B cell (primary cell): ENCODE measurements at regions not wholly inside any gene's neighbourhood (a gene's known extent, or its start where the extent isn't known, plus 50 kb on each side); places are given as distances from the start of the nearest gene placed in this dataset. TPM values are rescaled to one million over a fixed set of nuclear protein-coding genes. Genes with fewer than 3 reads are reported as not detected.

Experiments
- ATAC-seq: fragments of 200-7000 bp; cut with Tn5 transposase; one replicate; pipeline ENCODE4 v1.10.0; 2021; ENCODE audit warnings: low read depth, mild to moderate bottlenecking, moderate number of reproducible peaks, moderate library complexity
- CTCF ChIA-PET: fragments of 350-600 bp; sonication (Branson Sonifier 250); formaldehyde crosslinking; loops from one replicate; lab custom pipeline; 2021; ENCODE audit warnings: antibody characterized with exemption, inconsistent platforms; lab: Charles Lee
- POLR2A ChIA-PET: fragments of 350-600 bp; sonication (Branson Sonifier 250); formaldehyde crosslinking; loops from one replicate; lab custom pipeline; 2021; ENCODE audit warnings: antibody characterized with exemption; lab: Charles Lee
- DNase-seq: peaks from one replicate; pipeline ENCODE4 v3.0.0; 2013
- H2AFZ ChIP-seq: 2 replicates; pipeline ENCODE4 v1.6.1; 2012; ENCODE audit warnings: mild to moderate bottlenecking, low read depth, low read length; ENCODE audit not compliant: insufficient read depth, poor library complexity, severe bottlenecking
- H3K27ac ChIP-seq, 2 donors: 1 replicate in 1 of 2; 2 replicates in 1 of 2; pipeline ENCODE4 v1.5.1; 2012 to 2013; ENCODE audit warnings: low read length in 2 of 2, mild to moderate bottlenecking in 2 of 2, moderate library complexity in 1 of 2
- H3K27me3 ChIP-seq, 4 experiments: fragments of 200-600 bp in 1 of 4; sonication (generic) in 1 of 4; replicated peaks in 1 of 4; 1 replicate in 2 of 4; 2 replicates in 2 of 4; pipeline versions ENCODE4 v1.6.1 to v1.7.0; 2013 to 2016; ENCODE audit warnings: low read length in 3 of 4, mild to moderate bottlenecking in 2 of 4, mixed read lengths in 1 of 4, moderate library complexity in 1 of 4; ENCODE audit not compliant: insufficient read depth in 4 of 4, control insufficient read depth in 3 of 4; ENCODE audit errors: control extremely low read depth in 1 of 4
- H3K36me3 ChIP-seq, 2 experiments: replicated peaks in 1 of 2; 1 replicate in 1 of 2; 2 replicates in 1 of 2; pipeline versions ENCODE4 v1.6.1 to v1.7.1; 2013; ENCODE audit warnings: low read length in 1 of 2; ENCODE audit not compliant: insufficient read depth in 2 of 2, control insufficient read depth in 1 of 2; ENCODE audit errors: control extremely low read depth in 1 of 2, extremely low read depth in 1 of 2
- H3K4me1 ChIP-seq, 2 donors: fragments of 200-600 bp in 1 of 2; sonication (generic) in 1 of 2; 1 replicate in 1 of 2; 2 replicates in 1 of 2; pipeline versions ENCODE4 v1.5.1 to v1.6.1; 2013 to 2017; ENCODE audit warnings: low read length in 2 of 2; ENCODE audit not compliant: control insufficient read depth in 2 of 2, insufficient read depth in 2 of 2
- H3K4me2 ChIP-seq: replicated peaks from 2 replicates; pipeline ENCODE3; 2012; ENCODE audit warnings: mild to moderate bottlenecking, low read depth, low read length; ENCODE audit not compliant: poor library complexity, severe bottlenecking
- H3K4me3 ChIP-seq, 5 experiments: fragments of 200-600 bp in 1 of 5; sonication (generic) in 1 of 5; 1 replicate in 3 of 5; 2 replicates in 2 of 5; pipeline versions ENCODE4 v1.5.1 to v1.7.0; 2011 to 2016; ENCODE audit warnings: low read length in 4 of 5, mild to moderate bottlenecking in 4 of 5, low read depth in 2 of 5, control low read depth in 1 of 5, moderate library complexity in 1 of 5; ENCODE audit not compliant: insufficient read depth in 1 of 5; ENCODE audit errors: control extremely low read depth in 1 of 5, extremely low read depth in 1 of 5
- H3K79me2 ChIP-seq: fragments of 200-600 bp; sonication (generic); one replicate; pipeline ENCODE4 v1.6.0; 2016; ENCODE audit warnings: low read length; ENCODE audit not compliant: control insufficient read depth, insufficient read depth
- H3K9ac ChIP-seq: fragments of 200-600 bp; sonication (generic); 2 replicates; pipeline ENCODE4 v1.6.1; 2017; ENCODE audit warnings: mild to moderate bottlenecking, low read length, moderate library complexity
- H3K9me3 ChIP-seq, 3 donors: one replicate each; pipeline versions ENCODE4 v1.6.1 to v1.7.1; 2013; ENCODE audit warnings: low read length in 2 of 3; ENCODE audit not compliant: control insufficient read depth in 2 of 3, insufficient read depth in 1 of 3; ENCODE audit errors: control extremely low read depth in 1 of 3
- H4K20me1 ChIP-seq: 2 replicates; pipeline ENCODE4 v1.6.0; 2012; ENCODE audit warnings: mild to moderate bottlenecking, low read length; ENCODE audit not compliant: insufficient read depth, control insufficient read depth, poor library complexity, severe bottlenecking
- H3K27ac Mint-ChIP-seq: one replicate; pipeline ENCODE4 v1.8.0; 2021; ENCODE audit warnings: mixed read lengths
- H3K27me3 Mint-ChIP-seq: one replicate; pipeline ENCODE4 v1.8.0; 2021; ENCODE audit warnings: mixed read lengths
- H3K4me1 Mint-ChIP-seq: one replicate; pipeline ENCODE4 v1.8.0; 2021; ENCODE audit warnings: mixed read lengths
- H3K4me3 Mint-ChIP-seq: one replicate; pipeline ENCODE4 v1.8.0; 2021; ENCODE audit warnings: mixed read lengths
- H3K9me3 Mint-ChIP-seq: one replicate; pipeline ENCODE4 v1.8.0; 2022; ENCODE audit warnings: mixed read lengths; ENCODE audit not compliant: insufficient read depth
- CTCF ChIP-seq: fragments of 200-600 bp; IDR thresholded peaks from one replicate; pipeline ENCODE4 v1.8.0; 2022; ENCODE audit warnings: antibody characterized with exemption, mild to moderate bottlenecking
- EZH2 ChIP-seq: IDR thresholded peaks from 2 replicates; pipeline ENCODE4 v1.6.1; 2012; ENCODE audit warnings: borderline replicate concordance, low read depth, mild to moderate bottlenecking, moderate library complexity, low read length; ENCODE audit not compliant: insufficient read depth, poor library complexity, severe bottlenecking
- WGBS: methylation state at CpG from one replicate; pipeline ENCODE4 v1.1.5; 2013; ENCODE audit warnings: missing lambda C conversion rate; ENCODE audit not compliant: insufficient coverage; 5-methylcytosine and 5-hydroxymethylcytosine counted together
- intact Hi-C: fragments of 100-400 bp; cut with micrococcal nuclease; formaldehyde crosslinking; loops from one replicate; pipeline ENCODE4 v1.10.0; 2022
- small RNA-seq: library from RNA; depleted of rRNA; stranded (forward); fragments of <200 nt; gene quantifications from one replicate; pipeline ENCODE3, GENCODE V24; 2012; ENCODE audit warnings: low replicate concordance, low read depth; ENCODE audit not compliant: insufficient read length

- Mint-ChIP-seq H3K4me3 (no peak overlapping the region), H3K27ac (no peak overlapping the region), H3K9me3 (no peaks in the 10 kb centered on the region), H3K4me1 (no peaks in the 10 kb centered on the region), H3K27me3 (no peaks in the 10 kb centered on the region)
- ATAC-seq, result no peak
- H2AFZ ChIP-seq, result no peak overlapping the region
- no peak overlapping the region for H3K4me3 ChIP-seq
- intact Hi-C loops, result no loop called here
- H3K36me3 ChIP-seq, result no peaks in the 10 kb centered on the region
- H3K4me2 ChIP-seq, result no peak overlapping the region
- ChIA-PET CTCF (no interaction called here), POLR2A (no interaction called here)
- no peak for DNase-seq
- H3K27ac ChIP-seq, result no peak overlapping the region
- no peaks in the 10 kb centered on the region for H4K20me1 ChIP-seq
- H3K9ac ChIP-seq, result no peak overlapping the region
- TF ChIP-seq EZH2 (no peak), CTCF (no peak)
- no peaks in the 10 kb centered on the region for H3K27me3 ChIP-seq
- no peaks in the 10 kb centered on the region for H3K4me1 ChIP-seq
- H3K9me3 ChIP-seq, result peaks cover 0 to 50% (median 0%) of the 10 kb centered on the region in 3 donors
- H3K79me2 ChIP-seq, result no peaks in the 10 kb centered on the region
- no CpG with 5 or more reads among the region's 7 CpGs for WGBS
These were observed 485.0 kb downstream of the SPATA31A7 start for GRCh38 chr9:61674882-61675281.

Small RNAs in the stretch of these regions (small RNA-seq; reads per million reads assigned to genes)
- not detected for gene RF00019
